ENCODE measurements at regions not wholly inside any gene's neighbourhood (a gene's known extent, or its start where the extent isn't known, plus 50 kb on each side); places are given as distances from the start of the nearest gene placed in this dataset.

DNA sequence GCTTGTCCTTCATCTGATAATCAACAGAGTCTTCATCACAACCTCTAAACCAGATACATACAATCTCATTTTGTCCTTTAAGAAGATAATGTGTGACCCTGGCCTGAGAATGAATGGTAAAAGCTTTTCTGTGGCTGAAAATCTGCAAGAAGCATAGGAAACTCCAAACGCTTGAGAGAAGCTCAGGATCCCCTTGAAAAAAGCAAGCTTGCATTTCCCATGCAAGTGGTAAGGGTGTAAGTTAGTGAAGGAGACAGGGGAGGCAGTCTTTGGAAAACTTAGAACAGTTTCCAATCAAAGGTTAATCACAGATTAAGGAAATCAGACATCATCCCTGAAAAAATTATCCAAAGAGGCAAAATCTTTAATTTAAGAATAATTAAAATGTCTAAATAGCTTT lies 413.6 kb upstream of the SALL3 start:
- TF ChIP-seq SMC3 (conservative IDR thresholded peaks at IDR 0.05; ENCODE audit: poor library complexity) (no peak), EP300 (conservative IDR thresholded peaks at IDR 0.05; ENCODE audit: poor library complexity, severe bottlenecking) (no peak)
